Spleen (tissue), 11 donors: ENCODE measurements at regions not wholly inside any gene's neighbourhood (a gene's known extent, or its start where the extent isn't known, plus 50 kb on each side); places are given as distances from the start of the nearest gene placed in this dataset.

Source experiments
- DNase-seq: peaks from one replicate; pipeline ENCODE4 v3.0.0-alpha.2; 2020
- H3K27ac ChIP-seq, 8 donors: fragments of 200-600 bp; sonication (generic) in 7 of 8; 1 replicate in 4 of 8; 2 replicates in 4 of 8; pipeline versions ENCODE4 v1.5.0 to v1.8.0; 2016 to 2021; ENCODE audit warnings: inconsistent platforms in 4 of 8, mild to moderate bottlenecking in 4 of 8, moderate library complexity in 1 of 8
- H3K27me3 ChIP-seq, 7 donors: fragments of 200-600 bp; sonication (generic) in 6 of 7; replicated peaks in 1 of 7; 1 replicate in 4 of 7; 2 replicates in 3 of 7; pipeline versions ENCODE4 v1.5.0 to v1.8.0; 2016 to 2021; ENCODE audit warnings: inconsistent platforms in 3 of 7, mild to moderate bottlenecking in 1 of 7
- H3K36me3 ChIP-seq, 6 donors: fragments of 200-600 bp; sonication (generic) in 5 of 6; 1 replicate in 4 of 6; 2 replicates in 2 of 6; pipeline versions ENCODE4 v1.5.0 to v1.8.0; 2016 to 2021; ENCODE audit warnings: inconsistent platforms in 2 of 6
- H3K4me1 ChIP-seq, 6 donors: fragments of 200-600 bp; sonication (generic) in 5 of 6; 1 replicate in 3 of 6; 2 replicates in 3 of 6; pipeline versions ENCODE4 v1.5.0 to v1.8.0; 2016 to 2021; ENCODE audit warnings: inconsistent platforms in 3 of 6
- H3K4me3 ChIP-seq, 8 donors: fragments of 200-600 bp; sonication (generic) in 7 of 8; 1 replicate in 4 of 8; 2 replicates in 4 of 8; pipeline versions ENCODE4 v1.5.0 to v1.8.0; 2016 to 2021; ENCODE audit warnings: inconsistent platforms in 4 of 8, mild to moderate bottlenecking in 4 of 8, moderate library complexity in 2 of 8
- H3K9me3 ChIP-seq, 8 donors: fragments of 200-600 bp; sonication (generic) in 7 of 8; 1 replicate in 4 of 8; 2 replicates in 4 of 8; pipeline versions ENCODE4 v1.5.0 to v1.8.0; 2016 to 2021; ENCODE audit warnings: inconsistent platforms in 4 of 8
- POLR2A ChIP-seq, 3 donors: fragments of 450-650 bp; IDR thresholded peaks; one replicate each; pipeline ENCODE4 v1.5.1; 2017; ENCODE audit warnings: antibody characterized with exemption in 3 of 3, mild to moderate bottlenecking in 1 of 3
- POLR2AphosphoS5 ChIP-seq, 3 donors: sonication (generic); formaldehyde crosslinking; IDR thresholded peaks; one replicate each; pipeline ENCODE4 v1.5.1; 2017; ENCODE audit warnings: antibody characterized with exemption in 3 of 3
- WGBS, 5 donors: extraction: QIAGEN DNeasy Blood & Tissue Kit in 3 of 5; methylation state at CpG; one replicate each; pipeline versions ENCODE4 v1.1.5 to v1.1.7; 2013 to 2018; 5-methylcytosine and 5-hydroxymethylcytosine counted together
- intact Hi-C: fragments of 100-400 bp; cut with DNase I; formaldehyde crosslinking; loops from one replicate; pipeline ENCODE4 v1.15.0; 2023; ENCODE audit warnings: low total_unique reads
- TF ChIP-seq, protein P1 (sequence below), 11 experiments: fragments of 200-600 bp in 7 of 11; fragments of 450-650 bp in 4 of 11; sonication (generic) in 4 of 11; IDR thresholded peaks in 8 of 11; conservative IDR thresholded peaks in 3 of 11; 1 replicate in 7 of 11; 2 replicates in 4 of 11; pipeline versions ENCODE4 v1.4.0 to v1.8.0; 2016 to 2021; ENCODE audit warnings: antibody characterized with exemption in 11 of 11, inconsistent platforms in 4 of 11, mild to moderate bottlenecking in 1 of 11
- donor health status: healthy with polysubstance abuse.
- donor health status: DM: no; HTN: no; CAD: no; lungs with moderate emphysema.
- donor health status: DM: no; HTN: no; CAD: no.
- donor health status: Bipolar disorder and iron deficiency.
- donor health status: healthy.
- donor health status: DM: no; HTN: no; CAD: no.
- donor health status: DM: yes; HTN: yes; CAD: no.

DNA sequence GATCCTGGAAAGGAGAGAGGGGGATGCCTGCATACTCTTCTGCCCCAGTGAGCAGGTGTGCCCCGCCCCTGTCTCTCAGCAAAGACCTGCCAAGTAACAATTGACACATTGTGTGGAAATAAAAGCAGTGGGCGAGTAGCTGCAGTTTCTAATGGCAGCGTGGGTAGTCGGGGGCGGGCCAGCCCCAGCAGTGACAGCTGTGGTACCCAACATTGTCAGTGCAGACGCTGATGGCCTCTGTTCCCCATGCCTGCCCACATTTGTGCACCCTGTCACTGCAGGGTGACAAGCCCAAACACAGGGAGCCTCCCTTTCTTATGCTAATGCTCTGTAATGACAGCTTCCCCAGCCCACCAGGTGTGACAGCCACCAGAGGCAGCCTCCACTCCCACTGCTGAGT is 491.7 kb downstream of the DHX35 start:
- Histone ChIP-seq H3K36me3 (no peaks in the 10 kb centered on the region), H3K27ac (no peak overlapping the region), H3K4me3 (no peak overlapping the region), H3K27me3 (peaks cover 0 to 4% (median 0%) of the 10 kb centered on the region in 7 donors), H3K9me3 (no peaks in the 10 kb centered on the region), H3K4me1 (no peaks in the 10 kb centered on the region)
- peak; percentile 62 for DNase-seq
- WGBS, 5 donors, result 55 to 84% (median 74%) methylated on average over 6 of the region's 6 CpGs
- intact Hi-C loops, result no loop called here
- TF ChIP-seq POLR2A (IDR thresholded peaks at IDR 0.05), result no peak
- TF ChIP-seq, protein P1, sequence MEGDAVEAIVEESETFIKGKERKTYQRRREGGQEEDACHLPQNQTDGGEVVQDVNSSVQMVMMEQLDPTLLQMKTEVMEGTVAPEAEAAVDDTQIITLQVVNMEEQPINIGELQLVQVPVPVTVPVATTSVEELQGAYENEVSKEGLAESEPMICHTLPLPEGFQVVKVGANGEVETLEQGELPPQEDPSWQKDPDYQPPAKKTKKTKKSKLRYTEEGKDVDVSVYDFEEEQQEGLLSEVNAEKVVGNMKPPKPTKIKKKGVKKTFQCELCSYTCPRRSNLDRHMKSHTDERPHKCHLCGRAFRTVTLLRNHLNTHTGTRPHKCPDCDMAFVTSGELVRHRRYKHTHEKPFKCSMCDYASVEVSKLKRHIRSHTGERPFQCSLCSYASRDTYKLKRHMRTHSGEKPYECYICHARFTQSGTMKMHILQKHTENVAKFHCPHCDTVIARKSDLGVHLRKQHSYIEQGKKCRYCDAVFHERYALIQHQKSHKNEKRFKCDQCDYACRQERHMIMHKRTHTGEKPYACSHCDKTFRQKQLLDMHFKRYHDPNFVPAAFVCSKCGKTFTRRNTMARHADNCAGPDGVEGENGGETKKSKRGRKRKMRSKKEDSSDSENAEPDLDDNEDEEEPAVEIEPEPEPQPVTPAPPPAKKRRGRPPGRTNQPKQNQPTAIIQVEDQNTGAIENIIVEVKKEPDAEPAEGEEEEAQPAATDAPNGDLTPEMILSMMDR (IDR thresholded peaks at IDR 0.05 in 8 of 11, conservative IDR thresholded peaks at IDR 0.05 in 3 of 11), result no peak

DNA sequence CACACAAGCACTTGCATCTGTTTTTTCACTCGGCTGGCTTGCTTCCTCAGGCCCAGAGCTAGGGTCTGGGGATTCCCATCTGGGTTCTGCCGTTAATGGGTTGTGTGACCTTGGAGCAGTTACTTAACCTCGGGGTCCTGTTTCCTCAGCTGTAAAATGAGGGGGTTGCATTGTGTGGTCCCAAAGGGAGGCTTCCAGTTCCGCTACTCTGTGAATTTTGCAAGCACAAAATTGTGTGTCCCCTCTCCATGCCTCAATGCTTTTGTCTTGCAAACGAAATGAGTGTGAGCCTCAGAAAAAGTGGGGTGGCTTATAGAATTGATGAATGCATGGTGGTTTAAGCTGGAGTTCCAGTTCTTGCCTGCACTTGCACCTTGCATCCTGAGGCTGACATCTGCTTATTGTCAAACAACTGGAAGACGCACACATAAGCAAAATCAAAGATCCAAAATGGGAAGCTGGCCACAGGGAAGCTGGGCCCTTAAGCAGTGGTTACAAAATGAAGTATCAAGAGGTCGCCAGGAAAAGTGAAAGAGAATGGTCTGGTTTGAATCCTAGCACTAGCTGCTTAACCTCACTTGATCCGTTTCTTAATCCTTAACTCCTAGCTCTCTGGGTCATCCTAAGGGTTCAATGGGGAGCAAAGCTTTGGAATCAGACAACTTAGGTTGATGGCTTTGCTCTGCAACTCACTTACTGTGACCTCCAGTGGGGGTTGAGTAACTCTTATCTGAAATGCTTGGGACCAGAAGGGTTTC is 490.6 kb downstream of the DHX35 start:
- Histone ChIP-seq H3K4me3 (no peak overlapping the region), H3K36me3 (no peaks in the 10 kb centered on the region), H3K4me1 (no peaks in the 10 kb centered on the region), H3K9me3 (no peaks in the 10 kb centered on the region), H3K27ac (no peak overlapping the region), H3K27me3 (peaks cover 0 to 4% (median 0%) of the 10 kb centered on the region in 7 donors)
- WGBS, 5 donors, result 58 to 68% (median 62%) methylated on average over 7 to 8 of the region's 8 CpGs
- intact Hi-C loops, result no loop called here
- DNase-seq, result no peak
- TF ChIP-seq, protein P1 (IDR thresholded peaks at IDR 0.05 in 8 of 11, conservative IDR thresholded peaks at IDR 0.05 in 3 of 11), result no peak
- TF ChIP-seq POLR2A (IDR thresholded peaks at IDR 0.05) (no peak), POLR2AphosphoS5 (IDR thresholded peaks at IDR 0.05) (no peak)

DNA sequence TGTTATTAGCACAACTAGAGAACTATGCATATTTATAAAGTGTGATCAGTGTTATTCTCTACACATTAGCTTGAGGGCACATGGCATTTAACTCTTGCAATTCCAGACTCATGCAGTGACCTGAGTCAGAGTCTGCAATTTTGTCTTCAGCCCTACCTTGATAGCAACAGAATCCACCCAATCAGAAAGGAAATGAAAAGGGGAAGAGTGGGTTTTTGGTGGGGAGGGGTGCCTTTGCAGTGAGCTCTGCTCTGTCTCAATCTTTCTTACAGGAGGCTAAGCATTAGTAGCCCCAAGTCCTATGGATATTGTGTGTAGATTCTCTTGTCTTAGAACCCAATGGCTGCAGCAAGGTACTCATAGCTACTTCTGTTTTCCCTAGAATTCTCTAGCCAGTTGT is 489.2 kb downstream of the DHX35 start:
- Histone ChIP-seq H3K4me3 (no peak overlapping the region), H3K27ac (no peak overlapping the region), H3K9me3 (no peaks in the 10 kb centered on the region), H3K27me3 (peaks cover 0 to 4% (median 0%) of the 10 kb centered on the region in 7 donors), H3K4me1 (no peaks in the 10 kb centered on the region), H3K36me3 (no peaks in the 10 kb centered on the region)
- TF ChIP-seq POLR2AphosphoS5 (IDR thresholded peaks at IDR 0.05), result no peak
- no peak for TF ChIP-seq POLR2A (IDR thresholded peaks at IDR 0.05)
- TF ChIP-seq, protein P1 (IDR thresholded peaks at IDR 0.05 in 8 of 11, conservative IDR thresholded peaks at IDR 0.05 in 3 of 11), result no peak
- intact Hi-C loops, result no loop called here
- DNase-seq, result no peak

DNA sequence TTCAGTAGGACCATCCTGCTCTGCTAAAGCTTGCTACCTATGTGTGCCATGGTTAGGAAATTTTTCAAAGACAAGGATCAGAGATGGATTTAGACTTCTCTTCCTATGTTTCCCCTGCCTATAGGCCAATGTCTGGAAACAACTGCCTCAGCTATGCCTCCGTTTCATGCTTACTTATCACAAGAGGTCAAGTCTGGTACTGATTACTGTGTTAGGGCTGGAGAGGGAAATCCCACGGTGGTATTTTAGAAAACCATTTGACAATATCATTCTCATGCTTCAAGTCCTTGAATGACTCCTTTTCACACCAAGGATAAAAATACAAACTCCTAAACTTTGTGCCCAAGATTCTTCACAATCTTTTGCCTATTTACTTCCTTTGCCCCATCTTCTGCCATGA is 484.3 kb downstream of the DHX35 start:
- H3K27ac ChIP-seq, result no peak overlapping the region
- WGBS, 5 donors, result 38 to 81% (median 59%) methylated on average over 2 of the region's 2 CpGs
- H3K4me3 ChIP-seq, result no peak overlapping the region
- DNase-seq, result no peak
- H3K9me3 ChIP-seq, result no peaks in the 10 kb centered on the region
- H3K27me3 ChIP-seq, result peaks cover 0 to 4% (median 0%) of the 10 kb centered on the region in 7 donors
- H3K4me1 ChIP-seq, result no peaks in the 10 kb centered on the region
- intact Hi-C loops, result no loop called here
- TF ChIP-seq, protein P1 (IDR thresholded peaks at IDR 0.05 in 8 of 11, conservative IDR thresholded peaks at IDR 0.05 in 3 of 11), result no peak
- no peaks in the 10 kb centered on the region for H3K36me3 ChIP-seq
